GM12878 (cell line): ENCODE measurements at regions not wholly inside any gene's neighbourhood (a gene's known extent, or its start where the extent isn't known, plus 50 kb on each side); places are given as distances from the start of the nearest gene placed in this dataset.

ENCODE experiments used
- ATAC-seq: fragments of 200-7000 bp; cut with Tn5 transposase; 3 replicates; pipeline ENCODE4 v1.9.1; 2020; ENCODE audit warnings: mild to moderate bottlenecking, moderate library complexity
- BruUV-seq: library from RNA; stranded (reverse); fragments of 400-500 nt; replicated peaks from 2 replicates; lab custom pipeline; 2021; lab: Mats Ljungman, UMichigan
- CTCF ChIA-PET: fragments of 300-600 bp; sonication (Branson Sonifier 250); formaldehyde crosslinking; extraction: SDS; loops from one replicate; lab custom pipeline; 2021; ENCODE audit warnings: inconsistent platforms; lab: Yijun Ruan, JAX
- POLR2A ChIA-PET: fragments of 350-600 bp; formaldehyde crosslinking; extraction: SDS; loops from one replicate; lab custom pipeline; 2021; ENCODE audit warnings: inconsistent platforms; lab: Charles Lee
- RAD21 ChIA-PET: fragments of 300-600 bp; sonication (Branson Sonifier 250); formaldehyde crosslinking; loops from one replicate; lab custom pipeline; 2023; ENCODE audit warnings: antibody characterized with exemption; ENCODE audit not compliant: unreplicated experiment; lab: Charles Lee
- SMC1A ChIA-PET: fragments of 300-600 bp; sonication (Branson Sonifier 250); formaldehyde crosslinking; loops from one replicate; lab custom pipeline; 2023; ENCODE audit not compliant: unreplicated experiment, uncharacterized antibody; lab: Charles Lee
- DNase-seq: peaks from one replicate; pipeline ENCODE4 v3.0.0-alpha.2; 2011; ENCODE audit warnings: low read depth, low spot score
- FAIRE-seq: peaks from 3 replicates; lab custom pipeline; 2011; peaks lifted over from hg19 to GRCh38; lab: Jason Lieb, UNC
- H2AFZ ChIP-seq: 2 replicates; pipeline ENCODE4 v1.6.0; 2011; ENCODE audit warnings: low read depth, low read length, control low read depth; ENCODE audit not compliant: control insufficient read depth
- H3K27ac ChIP-seq: 2 replicates; pipeline ENCODE4 v1.5.1; 2011; ENCODE audit warnings: control low read depth; ENCODE audit not compliant: control insufficient read depth, insufficient read depth
- H3K27me3 ChIP-seq, 2 experiments: replicated peaks in 1 of 2; 2 replicates each; pipeline versions ENCODE4 v1.6.0 to v1.6.1; 2011; ENCODE audit warnings: low read length in 1 of 2; ENCODE audit not compliant: control insufficient read depth in 2 of 2, insufficient read depth in 2 of 2
- H3K36me3 ChIP-seq, 2 experiments: 2 replicates each; pipeline ENCODE4 v1.5.1; 2011; ENCODE audit warnings: low read length in 1 of 2; ENCODE audit not compliant: control insufficient read depth in 2 of 2, insufficient read depth in 2 of 2
- H3K4me1 ChIP-seq: 2 replicates; pipeline ENCODE4 v1.6.1; 2011; ENCODE audit warnings: mild to moderate bottlenecking, low read length, moderate library complexity, mixed read lengths; ENCODE audit not compliant: control insufficient read depth, insufficient read depth
- H3K4me2 ChIP-seq: 2 replicates; pipeline ENCODE4 v1.6.0; 2011; ENCODE audit warnings: control low read depth; ENCODE audit not compliant: control insufficient read depth, insufficient read depth
- H3K4me3 ChIP-seq: fragments of 200-600 bp; sonication (generic); 2 replicates; pipeline ENCODE4 v1.5.1; 2016
- H3K79me2 ChIP-seq: 2 replicates; pipeline ENCODE4 v1.6.0; 2011; ENCODE audit warnings: low read length; ENCODE audit not compliant: control insufficient read depth, insufficient read depth
- H3K9ac ChIP-seq: 2 replicates; pipeline ENCODE4 v1.8.0; 2011; ENCODE audit warnings: low read length, control low read depth, mixed read lengths; ENCODE audit not compliant: control insufficient read depth, insufficient read depth
- H3K9me3 ChIP-seq: replicated peaks from 3 replicates; pipeline ENCODE4 v1.5.1; 2011; ENCODE audit warnings: mild to moderate bottlenecking, low read length; ENCODE audit not compliant: control insufficient read depth, insufficient read depth
- H4K20me1 ChIP-seq: 2 replicates; pipeline ENCODE4 v1.6.0; 2011; ENCODE audit not compliant: control insufficient read depth, insufficient read depth
- BMI1 ChIP-seq: fragments of 450-650 bp; IDR thresholded peaks from 2 replicates; pipeline ENCODE4 v1.6.1; 2016; ENCODE audit warnings: mild to moderate bottlenecking, moderate library complexity, borderline replicate concordance
- BRCA1 ChIP-seq: IDR thresholded peaks from 2 replicates; pipeline ENCODE4 v1.6.1; 2011; ENCODE audit warnings: low read depth, low read length, improper control_type of control experiment
- CHD2 ChIP-seq: IDR thresholded peaks from 2 replicates; pipeline ENCODE4 v1.6.1; 2011; ENCODE audit warnings: low read depth, low read length, improper control_type of control experiment, borderline replicate concordance
- ELK1 ChIP-seq: IDR thresholded peaks from 2 replicates; pipeline ENCODE4 v1.6.1; 2012; ENCODE audit warnings: low read depth, low read length, improper control_type of control experiment
- GATAD2B ChIP-seq: fragments of 450-650 bp; conservative IDR thresholded peaks from 2 replicates; pipeline ENCODE4 v1.6.1; 2017; ENCODE audit warnings: low read depth, mild to moderate bottlenecking, moderate library complexity
- HDGF ChIP-seq: fragments of 450-650 bp; IDR thresholded peaks from 2 replicates; pipeline ENCODE4 v1.6.1; 2016; ENCODE audit warnings: antibody characterized with exemption
- IRF4 ChIP-seq: IDR thresholded peaks from 2 replicates; pipeline ENCODE4 v1.6.1; 2011; ENCODE audit warnings: low read depth, low read length
- NFXL1 ChIP-seq: fragments of 450-650 bp; IDR thresholded peaks from 2 replicates; pipeline ENCODE4 v1.6.1; 2017; ENCODE audit warnings: antibody characterized with exemption, mild to moderate bottlenecking, borderline replicate concordance
- NR2F1 ChIP-seq: fragments of 450-650 bp; conservative IDR thresholded peaks from 2 replicates; pipeline ENCODE4 v1.6.1; 2017; ENCODE audit warnings: mild to moderate bottlenecking
- NRF1 ChIP-seq: conservative IDR thresholded peaks from 2 replicates; pipeline ENCODE4 v1.6.1; 2011; ENCODE audit warnings: mild to moderate bottlenecking, low read depth, low read length, improper control_type of control experiment
- RAD21 ChIP-seq: IDR thresholded peaks from 2 replicates; pipeline ENCODE4 v1.6.1; 2011; ENCODE audit warnings: mild to moderate bottlenecking, low read depth, low read length, moderate library complexity; ENCODE audit not compliant: insufficient read depth
- SIX5 ChIP-seq: IDR thresholded peaks from 2 replicates; pipeline ENCODE4 v1.6.1; 2011; ENCODE audit warnings: mild to moderate bottlenecking, low read depth, low read length, moderate library complexity; ENCODE audit not compliant: severe bottlenecking
- SPI1 ChIP-seq: IDR thresholded peaks from 2 replicates; pipeline ENCODE4 v1.6.1; 2011; ENCODE audit warnings: low read depth, mild to moderate bottlenecking, low read length, moderate library complexity, borderline replicate concordance; ENCODE audit not compliant: insufficient read depth
- SUPT20H ChIP-seq: IDR thresholded peaks from 2 replicates; pipeline ENCODE4 v1.6.1; 2011; ENCODE audit warnings: low read depth, mild to moderate bottlenecking, low read length, moderate library complexity, borderline replicate concordance; ENCODE audit not compliant: control insufficient read depth
- USF2 ChIP-seq: IDR thresholded peaks from 2 replicates; pipeline ENCODE4 v1.6.1; 2011; ENCODE audit warnings: low read depth, low read length, improper control_type of control experiment, borderline replicate concordance
- ZBTB11 ChIP-seq: fragments of 450-650 bp; formaldehyde crosslinking; IDR thresholded peaks from 2 replicates; pipeline ENCODE4 v1.5.0; 2022; ENCODE audit warnings: mild to moderate bottlenecking, missing genetic modification characterization
- ZZZ3 ChIP-seq: IDR thresholded peaks from 2 replicates; pipeline ENCODE4 v1.6.1; 2011; ENCODE audit warnings: low read depth; ENCODE audit not compliant: control insufficient read depth, insufficient read length
- WGBS: methylation state at CpG from one replicate; pipeline ENCODE4 v1.1.6; 2016; ENCODE audit warnings: low lambda C conversion rate; ENCODE audit not compliant: insufficient replicate concordance, insufficient coverage; ENCODE audit errors: missing lambda C conversion rate; 5-methylcytosine and 5-hydroxymethylcytosine counted together
- in situ Hi-C: fragments of 300-500 bp; cut with MboI; formaldehyde crosslinking; loops from 9 replicates; pipeline ENCODE4 v1.14.3; 2018; ENCODE audit warnings: mixed read lengths
- intact Hi-C: fragments of 100-400 bp; cut with micrococcal nuclease; formaldehyde crosslinking; loops from one replicate; pipeline ENCODE4 v1.14.2; 2022; ENCODE audit not compliant: unreplicated experiment

- Histone ChIP-seq H4K20me1 (no peaks in the 10 kb centered on the region), H3K4me3 (no peak overlapping the region), H2AFZ (no peak overlapping the region), H3K27me3 (no peaks in the 10 kb centered on the region), H3K9ac (no peak overlapping the region), H3K9me3 (no peaks in the 10 kb centered on the region; the same call in 2 of the 3 replicates), H3K4me2 (no peak overlapping the region), H3K36me3 (no peaks in the 10 kb centered on the region)
- ChIA-PET CTCF (no interaction called here), RAD21 (no interaction called here)
- intact Hi-C loops = no loop called here
- WGBS = 36% methylated on average over 2 of the region's 2 CpGs
- DNase-seq = no peak
- in situ Hi-C loops = no loop called here
- TF ChIP-seq BMI1 (no peak), NR2F1 (no peak), ELK1 (no peak), USF2 (no peak), SUPT20H (no peak), HDGF (no peak), CHD2 (no peak), SIX5 (no peak), ZBTB11 (CRISPR knock-in tag) (no peak), NFXL1 (no peak), RAD21 (no peak), IRF4 (no peak), ZZZ3 (no peak), NRF1 (no peak), BRCA1 (no peak), SPI1 (no peak), GATAD2B (no peak)
- TF ChIP-seq, all 136 proteins: peak for 0
- BruUV-seq = no TSS peak
- ATAC-seq (no peak), FAIRE-seq (no peak)
- ChIA-PET SMC1A (no interaction called here), POLR2A (no interaction called here)
- H3K79me2 ChIP-seq = no peaks in the 10 kb centered on the region
- H3K4me1 ChIP-seq = no peaks in the 10 kb centered on the region
- no peak overlapping the region for H3K27ac ChIP-seq
These were observed 307.8 kb upstream of the DIPK2B start for GRCh38 chrX:45508454-45508853.
